Dermis blood vessel endothelial cell (primary cell): ENCODE measurements at regions not wholly inside any gene's neighbourhood (a gene's known extent, or its start where the extent isn't known, plus 50 kb on each side); places are given as distances from the start of the nearest gene placed in this dataset.
A peak's percentile ranks its signal among the peaks of the same experiment; 100 is the strongest.

ENCODE experiments used
- DNase-seq: peaks from one replicate; pipeline ENCODE4 v3.0.0; 2010

GRCh38 chrX:39725928-39726619 is 371.7 kb downstream of the BCOR start:
- peak; percentile 16 for DNase-seq

DNA sequence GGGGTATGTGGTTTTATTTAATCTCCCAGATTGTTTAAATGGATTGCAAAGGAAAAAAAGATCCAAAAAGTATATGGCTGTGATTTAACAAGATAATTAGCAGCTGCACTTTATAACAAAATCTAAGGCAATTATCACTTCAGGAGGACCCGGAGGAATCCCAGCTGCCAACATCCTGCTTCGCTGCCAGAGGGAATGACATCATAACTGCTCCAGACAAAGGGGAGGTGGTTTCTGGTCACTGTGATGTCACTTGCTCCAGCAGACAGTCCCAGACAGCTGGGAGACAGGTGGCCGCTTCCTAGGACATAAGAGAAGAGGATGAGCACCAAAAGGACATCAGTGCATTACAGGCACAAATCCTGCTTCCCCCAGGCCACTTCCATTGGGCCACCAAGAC is 371.0 kb downstream of the BCOR start:
- peak; percentile 61 for DNase-seq

DNA sequence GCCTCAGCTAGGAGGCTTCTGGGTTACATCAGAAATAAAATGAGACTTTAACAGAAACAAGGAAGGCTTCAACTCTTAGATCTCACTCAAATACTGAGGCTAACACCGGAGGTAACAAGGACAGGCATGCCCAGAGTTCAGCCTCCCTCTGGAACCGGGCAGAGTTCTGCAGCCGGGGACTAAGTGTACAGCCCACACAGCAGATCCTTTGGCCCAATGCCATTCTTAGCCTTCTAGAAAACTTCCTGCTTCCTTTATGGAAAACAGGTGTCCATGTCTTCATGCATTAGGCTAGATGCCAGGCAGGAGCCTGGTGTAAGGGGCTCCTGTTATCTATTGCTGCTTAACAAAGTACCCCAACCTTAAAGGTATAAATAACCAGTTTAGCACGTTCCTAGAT is 369.7 kb downstream of the BCOR start:
- peak; percentile 70 for DNase-seq

DNA sequence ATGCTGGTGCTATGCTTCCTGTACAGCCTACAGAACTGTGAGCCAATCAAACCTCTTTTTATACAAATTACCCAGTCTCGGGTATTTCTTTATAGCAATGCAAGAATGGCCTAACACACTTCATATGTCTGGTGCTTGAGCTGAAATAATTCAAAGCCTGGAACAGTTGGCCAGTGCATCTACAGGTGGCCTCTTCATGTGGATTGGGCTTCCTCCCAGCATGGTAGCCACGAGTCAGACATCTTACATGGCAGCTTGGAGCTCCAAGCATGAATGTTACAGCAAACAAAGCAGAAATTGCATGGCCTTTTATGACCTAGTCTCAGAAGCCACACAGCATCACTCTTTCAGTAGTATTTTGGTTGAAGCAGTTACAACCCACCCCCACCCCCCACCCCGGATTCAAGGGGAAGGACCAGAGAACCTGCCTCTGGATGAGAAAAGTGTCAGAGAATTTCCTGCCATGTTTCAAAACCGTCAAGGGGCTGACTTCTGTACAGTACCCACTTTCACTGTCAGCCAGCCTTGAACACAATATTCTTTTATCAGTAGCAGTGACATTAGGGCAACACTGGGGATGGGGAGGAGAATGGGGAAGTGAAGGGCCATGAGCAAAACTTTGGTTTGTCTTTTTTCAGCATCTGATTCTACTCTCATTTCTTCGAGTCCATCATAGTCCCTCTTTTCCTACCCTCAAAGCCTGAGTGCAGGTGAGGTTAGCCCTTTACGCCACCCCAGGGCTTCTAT is 368.7 kb downstream of the BCOR start:
- DNase-seq: no peak

DNA sequence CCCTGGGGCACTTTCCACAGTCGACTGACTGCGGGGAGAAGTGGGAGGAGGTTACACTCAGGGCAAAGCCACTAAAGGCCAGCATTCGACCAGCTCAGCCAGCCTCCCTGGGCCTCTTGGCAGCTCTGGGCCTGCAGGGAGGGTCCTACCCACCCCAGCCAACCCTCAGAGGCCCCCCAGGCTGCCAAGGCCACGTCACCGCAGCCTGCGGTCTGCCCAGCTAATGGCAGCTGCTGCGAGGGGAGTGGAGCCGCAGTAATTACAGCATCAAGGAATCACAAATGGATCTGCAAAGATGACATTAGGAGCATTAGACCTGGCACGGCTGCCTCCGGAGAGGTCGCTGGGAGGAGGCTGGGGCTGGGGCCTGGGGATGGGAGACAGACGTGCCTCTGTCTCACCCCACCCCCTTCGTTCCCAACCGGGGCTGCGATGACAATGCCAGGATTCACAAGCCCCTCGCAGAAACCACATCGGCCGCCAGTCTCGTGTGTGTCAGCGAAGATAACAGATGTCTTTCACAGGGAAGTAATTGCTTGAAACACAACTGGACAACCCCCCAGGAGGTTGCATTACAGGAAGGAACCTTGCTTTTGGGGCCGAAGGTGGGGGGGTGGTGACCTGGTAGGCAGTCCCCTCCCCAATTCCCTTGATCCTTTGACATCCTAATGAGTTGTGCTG is 367.6 kb downstream of the BCOR start:
- DNase-seq: no peak

GRCh38 chrX:39730662-39731329 is 367.0 kb downstream of the BCOR start:
- peak; percentile 72 for DNase-seq

GRCh38 chrX:39731330-39731667 is 366.5 kb downstream of the BCOR start:
- no peak for DNase-seq

GRCh38 chrX:39731735-39732134 is 366.0 kb downstream of the BCOR start:
- no peak for DNase-seq

DNA sequence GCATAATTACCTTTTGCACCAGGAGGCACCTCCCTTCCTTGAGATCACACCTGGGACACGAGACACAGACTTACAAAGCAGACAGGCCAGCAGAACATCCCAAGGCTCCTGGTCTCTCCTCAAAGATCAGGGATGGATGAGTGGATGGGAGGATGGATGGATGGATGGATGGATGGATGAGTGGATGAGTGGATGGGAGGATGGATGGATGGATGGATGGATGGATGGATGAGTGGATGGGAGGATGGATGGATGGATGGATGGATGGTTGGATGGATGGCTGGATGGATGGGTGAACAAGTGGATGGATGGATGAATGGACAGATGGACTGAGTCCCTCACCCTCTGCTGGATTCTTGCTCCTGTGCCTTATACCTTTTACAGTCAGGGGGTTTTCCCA is 364.0 kb downstream of the BCOR start:
- DNase-seq: no peak

DNA sequence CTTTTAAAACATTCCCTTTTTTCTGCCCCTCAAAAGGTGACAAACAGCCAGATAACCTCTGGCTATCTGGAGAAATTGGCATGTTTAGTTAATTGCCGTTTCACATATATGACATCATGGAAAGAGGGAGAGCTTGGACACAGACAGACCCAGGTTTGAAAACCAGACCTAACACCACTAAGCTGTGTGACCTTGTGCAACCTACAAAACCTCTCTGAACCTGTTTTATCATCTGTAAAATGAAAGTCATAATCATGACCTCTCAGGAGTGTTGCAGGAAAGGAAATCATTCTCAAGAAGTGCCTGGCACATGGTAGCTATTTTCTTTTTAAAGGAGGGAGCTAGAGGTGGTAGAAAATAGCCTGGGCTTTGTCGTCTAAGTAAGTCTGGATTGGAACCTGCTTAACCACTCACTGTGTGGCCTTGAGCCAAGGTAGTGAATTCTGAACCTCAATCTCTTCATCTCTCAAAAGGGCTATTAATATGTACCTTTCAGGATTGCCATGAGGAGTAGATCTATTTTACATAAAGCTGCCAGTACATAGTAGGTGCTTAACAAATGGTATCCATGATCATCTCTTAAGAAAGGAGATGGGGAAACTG is 363.5 kb downstream of the BCOR start:
- no peak for DNase-seq

GRCh38 chrX:39736216-39737211 is 361.2 kb downstream of the BCOR start:
- peak; percentile 93 for DNase-seq

GRCh38 chrX:39739585-39739984 is 358.2 kb downstream of the BCOR start:
- no peak for DNase-seq

DNA sequence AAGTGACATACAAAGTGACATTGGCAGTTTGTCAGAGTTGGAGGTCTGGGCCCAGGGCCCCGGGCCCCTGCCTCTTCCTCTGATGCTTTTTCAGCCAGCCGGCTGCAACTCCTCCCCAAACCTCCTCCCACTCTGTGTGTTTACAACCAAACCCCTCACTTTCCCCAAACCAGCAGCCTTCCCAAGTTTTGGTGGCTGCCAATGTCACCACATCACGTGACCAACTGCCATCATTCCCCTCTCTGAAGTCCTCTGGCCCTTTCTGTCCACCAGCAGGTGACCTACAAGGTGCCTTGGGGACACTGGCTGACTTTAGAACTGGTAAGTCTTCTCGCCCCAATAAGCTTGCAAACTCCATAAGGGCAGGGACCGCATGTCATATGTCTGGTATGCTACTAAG is 357.7 kb downstream of the BCOR start:
- no peak for DNase-seq

DNA sequence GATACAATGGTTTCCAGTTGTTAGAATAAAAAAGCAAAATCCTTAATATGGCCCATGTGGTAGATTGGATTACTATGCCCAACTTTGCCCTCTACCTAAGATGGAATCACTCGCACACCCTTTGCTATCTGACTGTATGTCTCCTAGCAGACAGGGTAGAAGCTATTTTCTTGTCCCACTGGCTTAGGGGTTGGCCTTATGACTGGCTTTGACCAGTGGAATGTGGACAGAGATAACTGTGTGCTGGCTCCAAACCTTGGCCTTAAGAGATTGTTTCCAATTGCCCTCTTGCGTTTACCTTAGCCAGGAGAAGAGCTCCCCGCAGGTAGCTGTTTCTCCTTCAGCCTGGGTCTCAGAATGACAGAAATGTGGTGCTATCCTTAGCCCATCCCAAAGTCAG is 355.9 kb downstream of the BCOR start:
- no peak for DNase-seq

DNA sequence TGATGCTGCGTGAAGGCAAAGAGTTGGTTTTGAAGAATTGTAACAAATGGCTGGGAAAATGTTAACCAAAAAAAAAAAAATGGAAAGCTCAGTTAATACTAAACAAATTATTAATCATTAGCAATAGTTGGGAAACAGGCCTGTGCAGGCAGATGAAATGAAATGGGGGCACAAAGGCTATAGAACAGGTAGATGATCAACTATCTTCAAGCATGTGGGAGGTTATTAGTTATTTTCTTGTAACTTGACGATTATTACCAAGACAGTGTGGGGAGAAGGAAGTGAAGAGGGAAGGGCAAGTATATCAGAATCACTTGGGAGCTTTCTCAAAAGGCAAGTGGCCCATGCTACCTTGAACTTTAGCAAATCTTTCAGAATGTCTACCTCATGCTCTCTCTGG is 351.9 kb downstream of the BCOR start:
- DNase-seq: no peak

GRCh38 chrX:39749135-39749534 is 348.6 kb downstream of the BCOR start:
- no peak for DNase-seq

DNA sequence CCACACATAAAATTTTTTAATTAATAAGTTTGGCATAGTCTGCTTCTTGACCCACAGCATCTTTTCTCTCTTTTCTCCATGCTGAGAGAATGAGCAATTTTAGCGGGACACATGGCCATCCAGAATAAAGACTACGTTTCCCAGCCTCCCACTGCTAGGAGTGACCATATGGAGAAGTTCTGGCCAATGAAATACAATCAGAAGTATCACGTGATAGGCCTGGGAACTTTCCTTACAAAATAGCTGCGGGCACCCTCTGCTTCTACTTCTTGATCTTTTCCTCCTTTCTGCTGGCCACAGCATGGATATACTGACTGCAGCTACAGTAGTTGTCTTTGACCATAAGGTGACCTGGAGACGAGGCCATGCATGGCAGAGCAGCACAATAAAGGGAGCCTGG is 348.0 kb downstream of the BCOR start:
- DNase-seq: no peak

GRCh38 chrX:39750256-39750790 is 347.4 kb downstream of the BCOR start:
- no peak for DNase-seq

DNA sequence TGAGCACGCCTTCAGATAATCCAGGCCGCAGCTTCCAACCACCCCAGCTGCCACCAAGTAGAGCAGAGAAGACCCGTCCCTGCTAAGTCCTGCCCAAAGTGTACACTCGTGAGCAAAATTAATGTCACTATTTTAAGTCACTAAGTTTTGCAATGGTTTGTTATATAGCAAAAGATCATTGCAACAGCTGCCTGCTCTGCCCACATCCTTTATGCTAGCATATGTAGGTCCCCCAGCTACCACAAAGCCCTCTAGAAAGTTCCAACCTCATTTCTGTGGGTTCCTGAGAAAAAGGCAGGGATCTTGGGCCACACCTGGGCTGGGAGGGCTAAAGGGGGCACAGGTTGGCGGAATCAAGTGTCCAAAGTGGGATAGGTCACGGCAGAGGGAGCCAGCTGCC is 346.9 kb downstream of the BCOR start:
- no peak for DNase-seq

DNA sequence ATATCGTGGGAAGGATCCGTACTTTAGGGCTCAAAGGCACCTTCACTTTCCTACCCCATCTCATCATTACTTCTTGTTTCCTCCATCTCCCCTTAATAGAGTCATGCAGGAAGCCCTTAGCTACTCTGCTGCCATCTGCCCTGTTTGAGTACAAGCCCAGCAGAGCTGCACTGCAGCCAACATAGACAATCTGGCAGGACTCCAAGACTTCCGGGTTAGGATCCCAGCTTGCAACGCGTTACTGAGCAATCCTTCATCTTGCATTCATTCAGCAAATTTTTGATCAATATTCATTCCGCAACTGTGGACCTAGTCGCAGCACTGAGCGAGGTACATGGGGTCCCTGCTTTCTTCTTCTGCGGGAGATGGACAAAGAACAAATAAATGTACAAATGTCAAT is 344.9 kb downstream of the BCOR start:
- peak; percentile 76 for DNase-seq

DNA sequence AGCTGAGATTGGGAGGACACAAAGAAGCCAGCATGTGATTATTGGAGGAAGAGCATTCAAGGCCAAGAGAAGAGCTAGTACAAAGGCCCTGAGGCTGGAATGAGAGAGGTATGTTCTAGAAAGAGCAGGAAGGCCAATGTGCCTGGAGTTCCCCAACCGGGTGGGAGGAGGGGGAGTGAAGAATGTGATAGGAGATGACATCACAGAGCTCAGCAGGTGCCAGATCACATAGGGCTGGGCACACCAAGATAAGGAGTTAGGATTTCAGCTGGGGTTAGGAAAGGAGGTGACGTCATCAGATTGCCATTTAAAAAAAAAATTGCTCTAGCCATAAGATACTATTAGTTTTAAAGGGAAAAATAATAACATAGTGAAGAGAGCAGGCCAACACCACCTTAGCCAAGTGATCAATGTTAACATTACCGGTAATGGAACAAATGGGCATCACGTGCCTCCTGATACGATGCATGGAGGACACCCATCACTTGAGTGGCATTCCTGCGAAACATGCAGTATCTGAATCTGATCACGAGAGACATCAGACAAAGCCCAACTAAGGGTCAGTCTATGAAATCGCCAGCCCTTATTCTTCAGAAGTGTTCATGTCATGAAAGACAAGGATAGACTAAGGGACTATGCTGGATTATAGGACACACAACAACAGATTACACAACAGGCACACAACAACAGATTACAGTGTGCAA is 344.3 kb downstream of the BCOR start:
- peak; percentile 89 for DNase-seq
